Activated effector memory CD4-positive, alpha-beta T cell treated with Interleukin-2 at 50 U/mL for 16 hours (primary cell): ENCODE measurements at regions not wholly inside any gene's neighbourhood (a gene's known extent, or its start where the extent isn't known, plus 50 kb on each side); places are given as distances from the start of the nearest gene placed in this dataset.
"Not testable (repeated sequence)": the region's sequence is repeated elsewhere in the genome, so short reads cannot be mapped to it uniquely, and the experiment has no call there.

Experiments used
- DNase-seq: peaks from one replicate; pipeline ENCODE4 v3.0.0-alpha.2; 2020

DNA sequence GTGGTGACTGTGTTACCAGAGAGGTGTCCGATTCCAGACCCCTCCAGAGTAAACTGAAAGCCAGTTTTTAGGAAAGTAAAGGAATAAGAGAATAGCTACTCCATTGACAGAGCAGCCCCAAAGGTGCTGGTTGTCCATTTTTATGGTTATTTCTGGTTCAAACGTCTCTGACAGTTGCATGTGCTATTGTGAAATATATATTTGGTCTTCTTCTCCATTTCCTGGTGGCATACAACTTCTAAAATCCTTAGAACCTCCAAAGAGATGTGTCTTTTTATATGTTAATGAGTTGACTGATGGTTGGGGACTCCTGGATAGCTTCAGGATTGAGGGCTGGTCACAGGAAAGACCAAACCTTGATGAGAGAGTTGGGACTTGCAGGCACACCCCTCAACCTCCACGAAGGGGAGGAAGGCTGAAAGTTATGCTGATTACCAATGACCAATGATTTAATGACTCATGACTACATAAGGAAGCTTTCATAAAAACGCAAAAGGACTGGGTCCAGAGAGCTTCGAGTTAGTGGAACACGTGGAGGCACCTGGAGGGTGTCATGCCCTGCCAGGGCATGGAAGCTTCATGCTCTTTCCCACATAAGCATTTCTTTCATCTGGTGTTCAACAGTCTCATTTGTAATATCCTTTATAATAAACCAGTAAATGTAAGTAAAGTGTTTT lies 100.7 kb downstream of the SLC16A1 start:
- DNase-seq: no peak

- not testable (repeated sequence) for DNase-seq
Observed at GRCh38 chr1:112854368-112854984, 101.5 kb downstream of the SLC16A1 start.

DNA sequence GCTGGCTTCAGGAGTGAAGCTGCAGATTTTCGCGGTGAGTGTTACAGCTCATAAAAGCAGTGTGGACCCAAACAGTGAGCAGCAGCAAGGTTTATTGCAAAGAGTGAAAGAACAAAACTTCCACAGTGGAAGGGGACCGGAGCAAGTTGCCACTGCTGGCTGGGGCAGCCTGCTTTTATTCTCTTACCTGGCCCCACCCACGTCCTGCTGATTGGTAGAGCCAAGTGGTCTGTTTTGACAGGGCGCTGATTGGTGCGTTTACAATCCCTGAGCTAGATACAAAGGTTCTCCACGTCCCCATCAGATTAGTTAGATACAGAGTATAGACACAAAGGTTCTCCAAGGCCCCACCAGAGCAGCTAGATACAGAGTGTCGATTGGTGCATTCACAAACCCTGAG lies 102.1 kb downstream of the SLC16A1 start:
- not testable (repeated sequence) for DNase-seq

DNA sequence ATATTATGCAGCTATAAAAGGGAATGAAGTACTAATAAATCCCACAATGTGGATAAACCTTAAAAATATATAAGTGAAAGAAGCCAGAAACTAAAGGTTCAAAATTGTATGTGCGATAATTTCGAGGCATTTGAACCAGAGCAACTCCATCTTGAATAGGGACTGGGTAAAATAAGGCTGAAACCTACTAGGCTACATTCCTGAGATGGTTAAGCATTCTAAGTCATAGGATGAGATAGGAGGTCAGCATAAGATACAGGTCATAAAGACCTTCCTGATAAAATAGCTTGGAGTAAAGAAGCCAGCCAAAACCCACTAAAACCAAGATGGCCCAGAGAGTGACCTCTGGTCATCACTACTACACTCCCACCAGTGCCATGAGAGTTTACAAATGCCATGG lies 103.1 kb downstream of the SLC16A1 start:
- no peak for DNase-seq

DNA sequence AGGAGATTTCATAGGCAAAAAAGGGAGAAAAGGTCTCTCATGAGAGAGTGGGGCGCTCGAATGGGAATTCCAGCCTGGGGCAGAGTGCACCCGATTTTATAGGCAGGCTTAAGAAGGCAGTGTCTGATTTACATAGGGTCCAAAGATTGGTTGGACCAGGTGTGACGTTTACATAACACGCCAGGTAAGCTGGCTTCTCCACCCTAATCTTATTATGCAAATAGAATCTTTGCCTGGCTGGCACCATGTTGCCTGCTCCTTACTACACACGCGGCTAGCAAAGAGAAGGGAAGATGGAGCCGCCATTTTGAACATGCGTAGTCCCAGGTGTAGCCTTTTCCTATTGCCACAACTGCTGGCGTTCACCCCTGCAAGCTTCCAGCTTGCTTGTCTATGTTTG lies 103.7 kb downstream of the SLC16A1 start:
- no peak for DNase-seq

DNA sequence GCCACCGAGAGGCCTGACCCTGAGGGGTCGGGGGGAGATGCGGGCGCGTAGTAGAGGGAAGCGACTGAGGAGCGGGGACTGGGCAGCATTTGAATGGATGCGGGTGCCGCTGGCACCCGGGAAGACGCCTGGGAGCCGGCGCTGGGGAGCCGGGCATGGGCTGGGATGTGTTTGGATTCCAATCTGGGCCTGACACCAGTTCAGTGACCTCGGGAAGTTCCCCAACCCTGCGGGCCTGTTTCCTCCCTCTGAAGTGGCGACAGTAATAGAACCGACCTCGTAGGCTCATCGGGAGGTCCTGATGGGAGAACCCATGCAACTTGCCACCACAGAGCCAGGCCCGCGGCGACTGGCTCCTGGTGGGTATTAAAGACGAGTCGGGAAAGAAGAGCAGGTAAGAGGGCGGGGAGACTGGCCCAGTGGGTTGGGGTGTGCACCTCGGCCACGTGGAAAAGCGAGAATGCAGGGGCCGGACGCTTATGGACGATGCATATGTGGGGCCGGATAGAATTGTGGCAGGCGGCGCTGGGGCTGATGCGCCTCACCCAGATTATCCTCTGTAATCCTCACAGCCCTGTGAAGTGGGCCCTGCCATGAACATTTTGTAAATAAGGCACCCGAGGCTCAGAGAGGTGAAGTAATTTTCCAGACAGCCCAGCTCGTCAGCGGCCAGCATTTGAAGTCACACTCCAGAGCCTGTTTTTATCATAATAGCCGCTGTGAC lies 105.8 kb downstream of the SLC16A1 start:
- no peak for DNase-seq

- DNase-seq: no peak
Observed at GRCh38 chr1:112849425-112850033, 106.5 kb downstream of the SLC16A1 start.

- no peak for DNase-seq
Observed at GRCh38 chr1:112841825-112842224, 114.2 kb downstream of the SLC16A1 start.

- no peak for DNase-seq
Observed at GRCh38 chr1:112840631-112841624, 115.1 kb downstream of the SLC16A1 start.

DNA sequence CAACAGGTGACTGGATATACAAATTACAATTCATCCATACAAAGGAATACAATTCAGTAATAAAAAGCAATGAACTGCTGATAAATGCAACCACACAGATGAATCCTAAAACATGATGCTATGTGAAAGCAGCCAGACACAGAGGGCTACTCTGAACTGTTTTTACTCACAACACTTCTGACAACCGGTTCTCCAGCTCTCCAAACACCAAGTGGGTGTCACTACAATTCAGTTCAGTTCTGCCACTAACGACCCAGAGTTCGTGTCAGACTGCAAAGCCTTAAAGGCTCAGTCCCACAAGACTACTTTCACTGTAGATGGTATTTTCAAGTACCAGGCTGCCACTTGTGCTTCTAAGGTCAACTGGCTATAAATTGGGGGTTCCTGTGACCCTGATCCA lies 119.4 kb downstream of the SLC16A1 start:
- DNase-seq: no peak

GRCh38 chr1:112833806-112834205 lies 118.7 kb upstream of the PPM1J start:
- no peak for DNase-seq

- DNase-seq: not testable (repeated sequence)
Observed at GRCh38 chr1:112832259-112832658, 117.1 kb upstream of the PPM1J start.

GRCh38 chr1:112829691-112830090 lies 114.6 kb upstream of the PPM1J start:
- not testable (repeated sequence) for DNase-seq

DNA sequence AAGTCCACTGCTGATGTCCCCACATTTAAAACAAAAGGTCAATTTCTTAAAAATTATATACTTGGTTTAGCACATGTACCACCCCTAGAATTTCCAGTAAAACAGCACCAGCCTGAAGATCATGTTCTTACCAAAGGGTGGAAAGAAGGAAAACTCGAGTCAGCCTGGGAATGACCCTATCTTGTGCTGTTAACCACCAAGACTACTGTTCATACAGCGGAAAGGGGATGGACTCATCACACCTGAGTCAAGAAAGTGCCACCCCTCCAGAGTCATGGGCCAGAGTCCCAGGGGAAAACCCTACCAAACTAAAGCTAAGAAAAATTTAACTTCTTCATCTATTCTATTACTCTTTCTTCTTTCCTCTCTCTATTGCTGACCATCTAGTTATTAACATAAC lies 113.6 kb upstream of the PPM1J start:
- no peak for DNase-seq

- not testable (repeated sequence) for DNase-seq
Observed at GRCh38 chr1:112827391-112827790, 112.3 kb upstream of the PPM1J start.

DNA sequence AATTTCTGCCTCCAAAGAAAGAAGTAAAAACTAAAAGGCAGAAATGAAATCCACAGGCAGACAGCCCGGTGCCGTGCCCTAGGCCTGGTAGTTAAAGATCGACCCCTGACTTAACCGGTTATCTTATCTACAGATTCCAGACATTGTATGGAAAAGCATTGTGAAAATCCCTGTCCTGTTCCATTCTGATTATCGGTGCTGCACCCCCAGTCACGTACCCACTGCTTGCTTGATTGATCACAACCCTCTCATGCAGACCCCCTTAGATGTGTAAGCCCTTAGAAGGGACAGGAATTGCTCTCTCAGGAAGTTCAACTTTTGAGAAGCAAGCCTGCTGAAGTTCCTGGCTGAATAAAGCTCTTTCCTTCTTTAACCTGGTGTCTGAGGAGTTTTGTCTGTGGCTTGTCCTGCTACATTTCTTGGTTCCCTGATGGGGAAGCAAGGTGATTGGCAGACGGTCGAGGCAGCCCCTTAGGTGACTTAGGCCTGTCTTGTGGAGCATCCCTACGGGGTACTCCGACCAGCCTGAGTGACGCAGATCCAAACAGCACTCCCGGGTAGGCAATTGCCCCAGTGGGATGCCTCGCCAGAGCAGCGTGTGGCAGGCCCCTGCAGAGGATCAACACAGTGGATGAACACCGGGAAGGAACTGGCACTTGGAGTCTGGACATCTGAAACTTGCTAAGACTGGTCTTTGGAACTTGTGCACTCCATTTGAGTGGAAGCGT lies 111.2 kb upstream of the PPM1J start:
- DNase-seq: no peak

DNA sequence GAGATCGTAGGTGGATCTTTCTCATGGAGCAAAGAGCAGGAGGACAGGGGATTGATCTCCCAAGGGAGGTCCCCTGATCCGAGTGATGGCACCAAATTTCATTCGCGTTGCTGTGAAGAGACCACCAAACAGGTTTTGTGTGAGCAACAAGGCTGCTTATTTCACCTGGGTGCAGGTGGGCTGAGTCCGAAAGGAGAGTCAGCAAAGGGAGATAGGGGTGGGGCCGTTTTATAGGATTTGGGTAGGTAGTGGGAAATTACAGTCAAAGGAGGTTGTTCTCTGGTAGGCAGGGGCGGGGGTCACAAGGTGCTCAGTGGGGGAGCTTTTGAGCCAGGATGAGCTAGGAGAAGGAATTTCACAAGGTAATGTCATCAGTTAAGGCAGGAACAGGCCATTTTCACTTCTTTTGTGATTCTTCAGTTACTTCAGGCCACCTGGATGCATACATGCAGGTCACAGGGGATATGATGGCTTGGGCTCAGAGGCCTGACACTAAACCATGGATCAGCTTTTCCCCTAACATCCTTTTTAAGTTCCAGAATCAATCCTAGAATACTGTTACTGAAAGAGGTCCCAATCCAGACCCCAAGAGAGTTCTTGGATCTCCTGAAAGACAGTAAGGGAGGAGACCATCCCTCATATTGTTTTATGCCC lies 110.6 kb upstream of the PPM1J start:
- DNase-seq: not testable (repeated sequence)

DNA sequence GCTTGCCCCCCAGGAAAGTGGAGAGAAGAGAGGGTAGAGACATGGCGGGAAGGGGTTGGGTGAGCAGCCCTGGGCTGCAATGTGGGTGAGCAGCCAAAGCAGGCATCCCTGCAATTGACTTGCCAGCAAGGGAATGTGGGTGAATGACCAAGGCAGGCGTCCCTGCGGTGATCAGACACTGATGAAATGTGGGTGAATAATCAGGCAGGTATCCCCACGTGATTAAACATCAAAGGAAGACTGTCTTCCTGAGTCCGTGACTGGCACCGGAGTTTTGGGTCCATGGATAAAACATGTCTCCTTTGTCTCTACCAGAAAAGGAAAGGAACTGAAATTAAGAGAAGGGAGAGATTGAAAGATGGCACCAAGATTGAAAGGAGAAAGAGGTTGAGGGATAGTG lies 109.9 kb upstream of the PPM1J start:
- not testable (repeated sequence) for DNase-seq

DNA sequence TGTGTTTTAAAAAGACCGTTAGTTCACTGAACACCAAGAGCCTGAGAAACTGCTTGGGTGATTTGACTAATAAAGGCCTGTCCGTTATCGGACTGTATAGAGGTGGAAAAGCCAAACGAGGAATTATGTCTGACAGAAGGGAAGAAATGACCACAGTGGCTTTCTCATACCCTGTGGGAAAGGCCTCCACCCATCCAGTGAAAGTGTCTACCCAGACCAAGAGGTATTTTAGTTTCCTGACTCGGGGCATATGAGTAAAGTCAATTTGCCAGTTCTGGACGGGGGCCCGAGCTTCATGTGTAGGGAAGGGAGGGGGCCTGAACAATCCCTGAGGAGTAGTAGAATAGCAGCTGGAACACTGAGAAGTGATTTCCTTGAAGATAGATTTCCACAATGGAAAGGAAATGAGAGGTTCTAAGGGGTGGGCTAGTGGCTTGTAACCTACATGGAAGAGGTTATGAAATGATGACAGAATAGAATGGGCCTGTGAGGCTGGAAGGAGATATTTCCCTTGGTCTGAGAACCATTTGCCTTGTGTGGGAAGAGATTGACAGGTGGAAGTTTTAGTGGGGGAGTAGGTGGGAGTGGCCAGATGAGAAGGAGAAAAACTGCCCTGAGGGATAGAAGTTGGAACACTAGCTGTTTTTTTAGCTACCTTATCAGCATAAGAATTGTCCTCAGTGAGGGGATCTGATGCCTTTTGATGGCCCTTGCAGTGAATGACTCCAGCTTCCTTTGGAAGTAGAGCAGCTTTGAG lies 106.4 kb upstream of the PPM1J start:
- not testable (repeated sequence) for DNase-seq

DNA sequence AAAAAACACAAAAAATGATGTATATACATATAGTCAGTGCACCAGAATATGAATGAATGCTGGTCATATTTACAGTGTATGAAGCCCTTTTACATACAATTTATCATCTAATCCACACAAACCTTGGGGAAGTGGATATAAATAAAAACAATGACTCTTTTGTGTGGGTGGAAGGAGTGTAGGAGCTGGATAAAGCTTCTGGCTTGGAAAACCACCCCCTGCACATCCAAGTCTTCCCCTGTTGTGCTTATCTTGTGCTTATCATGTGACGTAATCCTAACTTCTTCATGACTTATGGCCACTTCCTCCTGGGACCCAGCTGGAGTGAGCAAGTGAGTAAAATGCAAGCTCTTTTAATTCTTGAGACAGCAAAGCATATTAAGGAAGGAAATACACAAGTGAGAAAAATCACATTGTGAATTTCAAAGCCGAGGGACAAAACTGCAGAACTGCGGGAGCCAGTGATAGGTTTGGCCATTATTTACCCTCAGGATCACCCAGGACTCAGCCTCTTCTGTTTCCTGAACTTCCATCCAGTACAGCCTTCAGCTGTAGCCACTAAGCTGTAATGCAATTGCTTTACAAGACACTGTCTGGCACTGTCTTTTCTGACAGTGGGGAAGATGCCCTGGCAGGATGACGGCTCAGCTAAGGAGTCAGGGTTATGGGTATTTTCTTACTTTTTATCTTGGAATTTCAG lies 104.0 kb upstream of the PPM1J start:
- DNase-seq: no peak
